HEK293 (cell line): ENCODE measurements at regions not wholly inside any gene's neighbourhood (a gene's known extent, or its start where the extent isn't known, plus 50 kb on each side); places are given as distances from the start of the nearest gene placed in this dataset.

Source experiments
- SETDB1 ChIP-seq: IDR thresholded peaks from one replicate; pipeline ENCODE4 v1.6.1; 2017; ENCODE audit warnings: mild to moderate bottlenecking, low read length, moderate library complexity, mixed read lengths; ENCODE audit not compliant: insufficient read length
- TCF7L2 ChIP-seq: IDR thresholded peaks from 2 replicates; pipeline ENCODE4 v1.6.1; 2011; ENCODE audit warnings: low read depth, mild to moderate bottlenecking, inconsistent platforms, low read length, moderate library complexity, borderline replicate concordance
- ZBTB10 ChIP-seq: fragments of 450-650 bp; formaldehyde crosslinking; IDR thresholded peaks from 2 replicates; pipeline ENCODE4 v1.5.1; 2016; ENCODE audit warnings: missing biosample characterization, missing genetic modification characterization
- ZNF138 ChIP-seq: fragments of 450-650 bp; formaldehyde crosslinking; IDR thresholded peaks from 2 replicates; pipeline ENCODE4 v1.5.1; 2016; ENCODE audit warnings: missing biosample characterization, missing genetic modification characterization, borderline replicate concordance
- ZNF404 ChIP-seq: fragments of 450-650 bp; formaldehyde crosslinking; IDR thresholded peaks from 2 replicates; pipeline ENCODE4 v1.5.1; 2017; ENCODE audit warnings: missing biosample characterization, missing genetic modification characterization
- ZNF433 ChIP-seq: fragments of 450-650 bp; formaldehyde crosslinking; IDR thresholded peaks from 2 replicates; pipeline ENCODE4 v1.5.1; 2016; ENCODE audit warnings: missing biosample characterization, missing genetic modification characterization, low read depth
- ZNF621 ChIP-seq: fragments of 450-650 bp; formaldehyde crosslinking; IDR thresholded peaks from 2 replicates; pipeline ENCODE4 v1.5.1; 2017; ENCODE audit warnings: missing biosample characterization, missing genetic modification characterization
- ZNF658 ChIP-seq: fragments of 450-650 bp; formaldehyde crosslinking; IDR thresholded peaks from 2 replicates; pipeline ENCODE4; 2016; ENCODE audit warnings: missing biosample characterization, missing genetic modification characterization
- ZNF776 ChIP-seq: fragments of 450-650 bp; formaldehyde crosslinking; IDR thresholded peaks from 2 replicates; pipeline ENCODE4 v1.5.0; 2017; ENCODE audit warnings: missing biosample characterization, missing genetic modification characterization, borderline replicate concordance
- ZNF792 ChIP-seq: fragments of 450-650 bp; formaldehyde crosslinking; IDR thresholded peaks from 2 replicates; pipeline ENCODE4 v1.5.1; 2016; ENCODE audit warnings: missing biosample characterization, missing genetic modification characterization
- ZNF843 ChIP-seq: fragments of 450-650 bp; formaldehyde crosslinking; IDR thresholded peaks from 2 replicates; pipeline ENCODE4 v1.5.1; 2016; ENCODE audit warnings: missing biosample characterization, missing genetic modification characterization
- TF ChIP-seq, protein P1 (sequence below): fragments of 450-650 bp; formaldehyde crosslinking; IDR thresholded peaks from 2 replicates; pipeline ENCODE4 v1.5.1; 2016; ENCODE audit warnings: missing biosample characterization, missing genetic modification characterization
- TF ChIP-seq, protein P2 (sequence below): fragments of 450-650 bp; formaldehyde crosslinking; IDR thresholded peaks from 2 replicates; pipeline ENCODE4 v1.5.1; 2016; ENCODE audit warnings: missing biosample characterization, missing genetic modification characterization

- TF ChIP-seq, protein P1, sequence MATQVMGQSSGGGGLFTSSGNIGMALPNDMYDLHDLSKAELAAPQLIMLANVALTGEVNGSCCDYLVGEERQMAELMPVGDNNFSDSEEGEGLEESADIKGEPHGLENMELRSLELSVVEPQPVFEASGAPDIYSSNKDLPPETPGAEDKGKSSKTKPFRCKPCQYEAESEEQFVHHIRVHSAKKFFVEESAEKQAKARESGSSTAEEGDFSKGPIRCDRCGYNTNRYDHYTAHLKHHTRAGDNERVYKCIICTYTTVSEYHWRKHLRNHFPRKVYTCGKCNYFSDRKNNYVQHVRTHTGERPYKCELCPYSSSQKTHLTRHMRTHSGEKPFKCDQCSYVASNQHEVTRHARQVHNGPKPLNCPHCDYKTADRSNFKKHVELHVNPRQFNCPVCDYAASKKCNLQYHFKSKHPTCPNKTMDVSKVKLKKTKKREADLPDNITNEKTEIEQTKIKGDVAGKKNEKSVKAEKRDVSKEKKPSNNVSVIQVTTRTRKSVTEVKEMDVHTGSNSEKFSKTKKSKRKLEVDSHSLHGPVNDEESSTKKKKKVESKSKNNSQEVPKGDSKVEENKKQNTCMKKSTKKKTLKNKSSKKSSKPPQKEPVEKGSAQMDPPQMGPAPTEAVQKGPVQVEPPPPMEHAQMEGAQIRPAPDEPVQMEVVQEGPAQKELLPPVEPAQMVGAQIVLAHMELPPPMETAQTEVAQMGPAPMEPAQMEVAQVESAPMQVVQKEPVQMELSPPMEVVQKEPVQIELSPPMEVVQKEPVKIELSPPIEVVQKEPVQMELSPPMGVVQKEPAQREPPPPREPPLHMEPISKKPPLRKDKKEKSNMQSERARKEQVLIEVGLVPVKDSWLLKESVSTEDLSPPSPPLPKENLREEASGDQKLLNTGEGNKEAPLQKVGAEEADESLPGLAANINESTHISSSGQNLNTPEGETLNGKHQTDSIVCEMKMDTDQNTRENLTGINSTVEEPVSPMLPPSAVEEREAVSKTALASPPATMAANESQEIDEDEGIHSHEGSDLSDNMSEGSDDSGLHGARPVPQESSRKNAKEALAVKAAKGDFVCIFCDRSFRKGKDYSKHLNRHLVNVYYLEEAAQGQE (tag by site-specific recombination): no peak
- no peak for TF ChIP-seq TCF7L2
- TF ChIP-seq SETDB1: no peak
- no peak for TF ChIP-seq ZNF792 (tag by site-specific recombination)
- TF ChIP-seq, protein P2, sequence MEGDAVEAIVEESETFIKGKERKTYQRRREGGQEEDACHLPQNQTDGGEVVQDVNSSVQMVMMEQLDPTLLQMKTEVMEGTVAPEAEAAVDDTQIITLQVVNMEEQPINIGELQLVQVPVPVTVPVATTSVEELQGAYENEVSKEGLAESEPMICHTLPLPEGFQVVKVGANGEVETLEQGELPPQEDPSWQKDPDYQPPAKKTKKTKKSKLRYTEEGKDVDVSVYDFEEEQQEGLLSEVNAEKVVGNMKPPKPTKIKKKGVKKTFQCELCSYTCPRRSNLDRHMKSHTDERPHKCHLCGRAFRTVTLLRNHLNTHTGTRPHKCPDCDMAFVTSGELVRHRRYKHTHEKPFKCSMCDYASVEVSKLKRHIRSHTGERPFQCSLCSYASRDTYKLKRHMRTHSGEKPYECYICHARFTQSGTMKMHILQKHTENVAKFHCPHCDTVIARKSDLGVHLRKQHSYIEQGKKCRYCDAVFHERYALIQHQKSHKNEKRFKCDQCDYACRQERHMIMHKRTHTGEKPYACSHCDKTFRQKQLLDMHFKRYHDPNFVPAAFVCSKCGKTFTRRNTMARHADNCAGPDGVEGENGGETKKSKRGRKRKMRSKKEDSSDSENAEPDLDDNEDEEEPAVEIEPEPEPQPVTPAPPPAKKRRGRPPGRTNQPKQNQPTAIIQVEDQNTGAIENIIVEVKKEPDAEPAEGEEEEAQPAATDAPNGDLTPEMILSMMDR: no peak
- no peak for TF ChIP-seq ZBTB10 (tag by site-specific recombination)
- TF ChIP-seq ZNF658: no peak
- TF ChIP-seq ZNF138 (tag by site-specific recombination): no peak
- TF ChIP-seq ZNF776 (tag by site-specific recombination): no peak
- no peak for TF ChIP-seq ZNF404 (tag by site-specific recombination)
- TF ChIP-seq ZNF433: no peak
- no peak for TF ChIP-seq ZNF621 (tag by site-specific recombination)
- no peak for TF ChIP-seq ZNF843 (tag by site-specific recombination)
These were observed 507.1 kb downstream of the PLPP3 start for GRCh38 chr1:56072310-56072709.
